ENCODE measurements at regions not wholly inside any gene's neighbourhood (a gene's known extent, or its start where the extent isn't known, plus 50 kb on each side); places are given as distances from the start of the nearest gene placed in this dataset.
"Not testable (repeated sequence)": the region's sequence is repeated elsewhere in the genome, so short reads cannot be mapped to it uniquely, and the experiment has no call there.

GRCh38 chr14:22386924-22387775 lies 201.9 kb downstream of the DAD1 start:
- no peak for DNase-seq (ENCODE audit: low read depth)

GRCh38 chr14:22384974-22385526 lies 204.0 kb downstream of the DAD1 start:
- DNase-seq (ENCODE audit: low read depth), result no peak

- no peak for DNase-seq (ENCODE audit: low read depth)
Observed at GRCh38 chr14:22384167-22384549, 204.9 kb downstream of the DAD1 start.

- no peak for DNase-seq (ENCODE audit: low read depth)
Observed at GRCh38 chr14:22383515-22384166, 205.4 kb downstream of the DAD1 start.

GRCh38 chr14:22382955-22383354 lies 206.1 kb downstream of the DAD1 start:
- DNase-seq (ENCODE audit: low read depth), result no peak

- no peak for DNase-seq (ENCODE audit: low read depth)
Observed at GRCh38 chr14:22382395-22382794, 206.6 kb downstream of the DAD1 start.

GRCh38 chr14:22381766-22382165 lies 207.3 kb downstream of the DAD1 start:
- no peak for DNase-seq (ENCODE audit: low read depth)

- no peak for DNase-seq (ENCODE audit: low read depth)
Observed at GRCh38 chr14:22381408-22381760, 207.6 kb downstream of the DAD1 start.

GRCh38 chr14:22380571-22381407 lies 208.2 kb downstream of the DAD1 start:
- no peak for DNase-seq (ENCODE audit: low read depth)

GRCh38 chr14:22379727-22380126 lies 209.3 kb downstream of the DAD1 start:
- DNase-seq (ENCODE audit: low read depth), result no peak

GRCh38 chr14:22378181-22378580 lies 210.8 kb downstream of the DAD1 start:
- DNase-seq (ENCODE audit: low read depth), result no peak

- no peak for DNase-seq (ENCODE audit: low read depth)
Observed at GRCh38 chr14:22375321-22375930, 213.6 kb downstream of the DAD1 start.

GRCh38 chr14:22370084-22370847 lies 218.8 kb downstream of the DAD1 start:
- no peak for DNase-seq (ENCODE audit: low read depth)

GRCh38 chr14:22358726-22359125 lies 230.3 kb downstream of the DAD1 start:
- DNase-seq (ENCODE audit: low read depth), result no peak

GRCh38 chr14:22349281-22349680 lies 239.7 kb downstream of the DAD1 start:
- DNase-seq (ENCODE audit: low read depth), result not testable (repeated sequence)

- no peak for DNase-seq (ENCODE audit: low read depth)
Observed at GRCh38 chr14:22344673-22345072, 244.4 kb downstream of the DAD1 start.

- not testable (repeated sequence) for DNase-seq (ENCODE audit: low read depth)
Observed at GRCh38 chr14:22344209-22344608, 244.8 kb downstream of the DAD1 start.

- no peak for DNase-seq (ENCODE audit: low read depth)
Observed at GRCh38 chr14:22341049-22341448, 248.0 kb downstream of the DAD1 start.

- DNase-seq (ENCODE audit: low read depth), result no peak
Observed at GRCh38 chr14:22338917-22339715, 249.9 kb downstream of the DAD1 start.

GRCh38 chr14:22338381-22338780 lies 250.6 kb downstream of the DAD1 start:
- DNase-seq (ENCODE audit: low read depth), result no peak

All from stimulated activated CD8-positive, alpha-beta memory T cell treated with anti-CD3 and anti-CD28 coated beads, Interleukin-12 subunit alpha, Interleukin-12 subunit beta, amount 100 ng/mL, for 4 hours (primary cell).